Stimulated activated CD8-positive, alpha-beta memory T cell treated with anti-CD3 and anti-CD28 coated beads, Interleukin-15, amount 100 ng/mL, for 24 hours (primary cell): ENCODE measurements at regions not wholly inside any gene's neighbourhood (a gene's known extent, or its start where the extent isn't known, plus 50 kb on each side); places are given as distances from the start of the nearest gene placed in this dataset.

Experiments used
- DNase-seq: peaks from one replicate; pipeline ENCODE4 v3.0.0-alpha.2; 2020; ENCODE audit warnings: low read depth

DNA sequence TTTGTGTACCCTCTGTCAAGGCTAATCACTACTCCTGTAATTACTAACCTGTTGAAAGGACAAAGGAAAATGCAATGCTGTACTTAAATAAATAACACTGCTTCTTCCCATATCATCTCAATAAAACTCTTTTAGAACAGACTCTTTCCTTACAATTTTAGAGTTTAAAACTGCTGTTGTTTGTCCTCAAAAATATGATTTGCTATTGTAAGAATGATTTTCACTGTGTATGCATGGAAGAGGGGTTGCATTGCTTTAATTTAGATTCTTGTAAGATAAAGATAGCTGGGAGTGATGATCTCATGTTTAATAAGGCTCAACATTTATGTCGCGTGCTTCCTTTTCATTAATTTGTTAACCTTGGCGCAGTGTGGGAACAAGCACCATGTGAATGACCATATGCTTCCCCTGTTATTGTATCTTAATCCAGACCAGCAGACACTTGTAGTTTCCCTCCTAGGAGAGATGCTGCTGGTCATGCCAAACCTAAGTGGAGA is 89.8 kb upstream of the ATXN1 start:
- no peak for DNase-seq

DNA sequence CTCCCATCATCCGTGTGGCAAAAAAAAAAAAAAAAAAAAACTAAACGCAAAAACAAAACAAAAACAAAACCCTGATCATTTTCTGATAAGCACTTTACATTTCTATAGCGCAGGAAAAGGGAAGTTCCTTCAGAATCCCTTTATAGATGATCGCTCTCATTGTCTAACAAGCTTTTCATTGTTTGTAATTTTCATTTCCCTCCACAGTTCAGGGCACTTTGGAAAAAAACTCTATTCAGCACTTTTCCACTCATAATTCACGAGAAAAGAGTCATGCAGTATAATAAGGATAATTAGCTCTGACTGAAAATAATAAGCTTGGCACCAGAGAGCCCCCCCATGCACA is 89.4 kb upstream of the ATXN1 start:
- no peak for DNase-seq

DNA sequence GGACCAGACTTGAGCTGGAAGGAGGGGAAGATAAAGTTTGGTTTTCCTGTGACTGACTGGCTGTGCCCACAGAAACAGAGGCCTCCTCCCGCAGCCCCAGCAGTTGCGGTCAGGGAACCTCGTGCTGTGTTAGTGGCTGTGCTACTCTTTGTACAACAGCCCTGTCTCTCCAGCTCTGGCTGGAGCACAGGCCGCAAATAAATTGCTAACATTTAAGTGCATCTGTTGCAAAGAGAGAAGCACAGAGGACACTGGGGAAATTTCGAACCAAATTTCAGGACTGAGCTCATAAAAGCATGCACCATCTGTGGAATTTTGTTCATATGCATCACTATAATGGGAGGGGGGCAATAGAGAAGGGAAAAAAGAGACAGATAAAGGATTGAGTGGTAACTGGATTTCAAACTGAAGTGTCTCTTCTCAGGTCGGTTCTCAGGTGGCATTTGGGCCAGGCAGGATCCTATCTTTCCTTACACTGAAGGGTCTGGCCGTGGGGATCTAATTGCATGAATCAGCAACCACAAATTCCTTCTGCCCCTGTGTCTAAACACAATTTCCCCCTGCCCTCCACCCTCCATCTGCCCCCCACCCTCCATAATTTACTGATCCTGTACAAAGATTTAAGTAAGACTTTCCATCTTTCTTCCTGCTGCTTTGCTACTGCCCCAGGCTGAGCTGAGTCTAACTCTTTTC is 88.9 kb upstream of the ATXN1 start:
- DNase-seq: no peak

DNA sequence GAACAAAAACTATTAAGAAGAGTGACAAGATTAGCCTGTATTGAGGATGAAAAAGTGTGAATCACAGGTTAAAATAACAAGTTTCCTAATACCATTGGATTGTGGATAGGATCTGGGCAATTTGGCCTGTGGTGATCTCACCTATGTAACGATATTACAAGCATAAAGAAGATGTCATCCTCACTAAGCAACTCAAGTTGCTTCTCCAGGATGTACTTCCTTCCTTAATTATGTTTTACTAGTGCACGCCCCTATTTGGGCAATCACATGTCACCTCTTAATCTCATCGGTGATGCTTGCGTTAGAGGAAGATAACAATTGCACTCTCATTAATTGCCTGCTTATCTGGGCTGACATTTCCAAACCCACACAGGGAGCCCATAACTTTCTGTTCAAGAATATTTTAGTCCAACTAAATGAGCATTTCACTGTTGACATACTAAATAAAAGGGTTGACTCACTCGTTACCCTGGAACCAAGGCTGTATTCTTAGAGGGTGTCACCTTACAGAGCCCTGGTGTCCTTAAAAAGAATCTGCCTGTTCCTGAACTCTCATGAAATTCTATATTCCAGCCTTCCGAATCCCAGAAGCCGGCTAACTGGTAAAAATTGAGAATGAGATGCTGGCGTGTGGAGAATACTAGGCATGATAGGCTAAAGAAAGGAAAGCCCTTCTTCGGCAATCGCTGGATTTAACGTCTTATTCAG is 88.2 kb upstream of the ATXN1 start:
- no peak for DNase-seq

DNA sequence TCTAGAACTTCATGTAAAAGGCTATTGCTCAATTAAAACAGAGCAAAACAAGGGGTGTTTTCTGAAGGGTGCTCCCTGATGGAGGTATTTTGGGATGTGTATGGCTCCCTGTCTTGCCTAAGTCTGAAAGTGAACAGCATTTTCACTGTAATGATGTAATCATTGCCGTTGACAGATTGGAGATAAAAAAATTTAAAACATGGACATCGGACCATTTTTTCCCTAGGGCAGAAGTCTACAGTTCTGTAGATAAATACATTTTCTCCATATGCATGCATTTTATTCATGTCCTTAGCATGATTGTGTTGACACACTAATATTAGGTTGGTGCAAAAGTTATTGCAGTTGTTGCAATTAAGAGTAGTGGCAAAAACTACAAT is 85.1 kb upstream of the ATXN1 start:
- no peak for DNase-seq

DNA sequence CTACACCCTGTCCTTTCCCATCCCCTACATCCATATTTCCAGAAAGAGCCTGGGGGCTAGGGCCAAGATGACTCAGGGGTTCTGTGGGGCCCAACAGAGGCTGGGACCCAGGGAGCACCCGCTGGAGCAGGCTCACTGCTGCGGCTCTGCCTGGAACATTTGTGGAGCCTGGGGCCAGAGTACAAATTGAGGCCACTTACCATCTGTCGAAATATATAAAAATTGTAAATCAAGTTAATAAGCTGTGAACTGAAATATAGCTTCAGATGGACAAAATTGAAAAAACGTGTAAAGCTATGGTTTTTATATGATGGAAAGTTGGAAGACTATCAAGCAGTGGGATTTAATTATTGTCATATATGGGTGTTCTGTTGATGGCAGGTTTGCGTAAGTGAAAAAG is 82.9 kb upstream of the ATXN1 start:
- no peak for DNase-seq

DNA sequence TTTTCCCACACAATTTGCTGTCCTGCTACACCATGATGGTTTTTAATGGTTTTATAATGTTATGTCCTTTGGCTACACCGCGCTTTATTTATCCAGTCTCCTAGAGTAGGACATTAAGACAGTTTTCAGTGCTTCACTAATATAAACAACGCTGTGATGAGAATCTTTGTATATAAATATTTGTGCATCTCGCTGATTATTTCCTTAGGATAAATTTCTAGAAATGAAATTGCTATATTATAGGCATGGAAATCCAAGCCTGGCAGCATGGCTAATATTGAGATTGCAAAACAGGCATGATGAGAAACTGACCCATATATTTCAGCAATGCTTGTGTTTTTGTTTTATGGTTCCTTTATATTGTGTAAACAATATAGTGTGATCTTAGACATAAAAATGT is 81.4 kb upstream of the ATXN1 start:
- DNase-seq: no peak

DNA sequence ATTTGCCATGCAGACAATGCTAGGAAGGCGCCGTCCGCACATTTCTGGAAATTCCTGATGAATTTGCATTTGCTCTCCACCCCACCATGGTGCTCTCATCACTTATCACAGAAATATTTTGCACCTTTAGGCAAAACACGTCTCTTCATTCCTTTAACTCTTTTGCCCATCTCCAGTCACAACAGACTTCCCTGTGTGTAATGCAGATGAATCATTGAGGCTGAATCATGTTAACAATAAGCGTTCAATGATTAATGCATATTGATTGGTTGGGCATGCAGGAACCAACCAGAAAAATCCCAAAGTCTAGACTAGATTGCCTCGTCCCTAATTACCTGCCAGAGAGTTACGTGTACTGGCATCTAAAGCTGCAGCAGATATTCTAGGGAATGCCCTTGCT is 80.0 kb upstream of the ATXN1 start:
- no peak for DNase-seq

DNA sequence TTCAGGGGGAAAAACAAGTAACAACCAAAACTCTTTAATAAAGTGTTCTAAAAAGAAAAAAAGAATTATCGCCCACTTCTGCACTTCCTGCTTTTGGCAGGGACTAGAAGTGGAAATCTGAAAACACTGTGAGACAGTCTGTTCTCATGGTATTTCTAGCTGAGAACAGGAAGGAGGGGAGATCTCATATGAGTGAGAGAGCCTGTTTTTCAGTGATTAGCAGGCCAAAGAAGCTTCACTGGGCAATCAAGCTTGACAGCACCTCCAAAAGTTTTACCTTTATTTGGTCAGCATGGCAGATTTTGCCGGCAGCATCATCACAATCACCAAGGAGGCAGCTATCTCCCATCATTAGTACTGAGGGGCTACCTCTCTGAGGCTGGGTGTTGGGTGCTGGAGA is 79.5 kb upstream of the ATXN1 start:
- DNase-seq: no peak

DNA sequence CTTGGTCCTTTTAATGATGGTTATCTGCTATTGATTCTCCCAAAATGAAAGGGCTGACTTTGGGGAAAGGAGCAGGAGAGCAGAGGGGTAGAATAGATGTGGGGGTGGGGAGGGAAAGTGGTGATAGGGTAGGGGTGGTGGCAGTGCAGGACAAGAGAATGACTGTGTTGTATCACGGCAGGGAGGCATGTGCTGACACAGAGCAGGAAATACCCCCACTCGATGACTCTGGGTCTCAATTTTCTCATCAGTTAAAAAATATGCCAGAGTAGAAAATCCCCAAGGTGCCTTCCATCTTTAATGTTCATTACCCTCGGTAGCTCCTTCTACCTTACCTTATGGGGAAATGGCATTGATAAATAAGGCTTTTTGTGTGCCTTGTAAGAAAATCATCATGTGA is 79.0 kb upstream of the ATXN1 start:
- no peak for DNase-seq

DNA sequence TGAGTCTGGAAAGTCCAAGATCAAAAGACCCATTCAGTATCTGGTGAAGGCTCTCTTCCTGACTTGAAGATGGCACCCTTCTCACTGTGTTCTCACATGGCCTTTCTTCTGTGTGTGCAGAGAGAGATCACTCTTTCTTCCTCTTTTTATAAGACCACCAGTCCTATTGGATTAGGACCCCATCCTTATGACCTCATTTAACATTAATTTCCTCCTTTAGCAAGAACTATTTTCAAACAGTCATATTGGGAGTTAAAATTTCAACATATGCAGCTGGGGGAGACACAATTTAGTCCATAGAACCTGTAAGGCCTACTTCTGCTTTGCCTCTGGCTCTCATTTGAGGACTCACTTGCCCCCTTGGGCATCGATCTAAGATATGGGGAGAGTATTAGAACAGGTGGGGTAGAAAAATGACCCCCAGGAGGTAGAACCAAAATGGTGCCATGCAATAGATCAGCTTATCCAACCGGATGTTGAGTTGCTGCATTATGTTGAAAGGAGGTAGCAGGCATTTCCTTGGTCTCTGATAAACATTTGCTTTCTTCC is 78.4 kb upstream of the ATXN1 start:
- DNase-seq: no peak

DNA sequence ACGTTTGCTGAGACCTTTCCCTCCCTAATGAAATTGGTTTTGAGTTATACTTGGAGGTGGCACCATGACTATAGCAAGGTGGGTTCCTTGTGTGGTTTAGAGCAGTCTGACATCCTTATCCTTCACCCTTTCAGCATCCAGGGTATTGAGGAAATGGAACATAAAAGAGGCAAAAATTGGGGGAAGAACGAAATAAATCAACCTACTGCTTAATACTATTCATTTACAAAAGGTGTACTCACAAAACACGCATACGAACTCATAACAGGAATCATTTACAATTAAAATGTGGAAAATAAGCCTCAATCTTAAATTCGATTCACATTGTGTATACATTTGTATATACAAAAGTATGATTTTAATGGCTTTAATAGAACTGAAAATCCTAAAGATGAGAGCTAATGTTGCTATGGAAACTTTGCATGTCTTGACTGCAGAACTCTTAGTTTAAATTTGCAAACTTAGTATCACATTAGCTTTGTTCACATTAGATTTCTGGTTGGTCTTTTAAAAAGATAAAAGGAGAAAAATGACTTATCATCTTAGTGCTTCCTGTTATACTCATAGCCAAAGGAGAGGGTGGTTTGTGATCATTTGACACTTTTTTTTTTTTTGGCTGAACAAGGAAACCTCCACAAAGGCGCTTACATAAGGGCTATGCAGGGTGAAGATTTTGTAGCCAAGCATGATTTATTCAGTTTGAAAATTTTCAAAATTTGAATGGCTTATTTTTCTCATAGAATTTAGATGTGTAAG is 76.1 kb upstream of the ATXN1 start:
- DNase-seq: no peak

DNA sequence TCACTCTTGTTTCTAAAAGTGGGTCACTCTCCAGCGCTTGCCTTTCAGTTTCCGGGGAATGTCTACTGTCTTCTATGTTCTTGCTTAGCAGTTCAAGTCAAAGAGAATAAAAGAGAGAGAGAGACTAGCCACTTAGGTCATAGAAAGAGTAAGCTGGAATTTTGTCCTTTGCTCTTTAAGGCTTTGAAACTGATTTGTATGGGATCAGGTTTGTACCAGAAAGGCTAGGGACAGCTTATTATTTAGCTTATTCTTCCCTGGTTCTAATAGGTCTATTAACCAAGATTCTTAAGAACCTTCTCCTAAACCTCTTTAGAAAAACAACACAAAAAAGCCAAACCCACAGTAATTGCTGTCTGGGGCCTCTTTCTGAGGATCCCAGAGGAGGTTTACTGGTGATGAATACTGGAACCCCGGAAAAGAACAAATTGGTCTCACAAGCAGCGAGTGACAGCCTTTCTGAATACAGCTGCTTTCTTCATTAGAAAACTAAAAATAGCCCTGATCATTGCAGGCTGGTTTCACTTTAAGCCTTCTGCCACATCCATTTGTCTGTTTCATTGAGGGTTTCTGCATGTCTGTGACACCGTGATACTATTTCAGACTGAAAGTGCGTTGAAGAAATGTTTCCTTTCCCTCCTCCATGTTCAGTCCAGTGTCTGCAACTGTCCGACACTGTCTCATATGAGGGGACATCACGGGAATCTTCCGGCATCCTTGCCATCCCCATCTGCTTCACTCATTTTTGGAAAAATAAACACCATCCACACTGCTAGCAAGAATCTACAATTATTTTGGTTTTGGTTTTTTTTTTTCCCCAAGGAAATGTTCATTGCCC is 75.1 kb upstream of the ATXN1 start:
- DNase-seq: no peak

DNA sequence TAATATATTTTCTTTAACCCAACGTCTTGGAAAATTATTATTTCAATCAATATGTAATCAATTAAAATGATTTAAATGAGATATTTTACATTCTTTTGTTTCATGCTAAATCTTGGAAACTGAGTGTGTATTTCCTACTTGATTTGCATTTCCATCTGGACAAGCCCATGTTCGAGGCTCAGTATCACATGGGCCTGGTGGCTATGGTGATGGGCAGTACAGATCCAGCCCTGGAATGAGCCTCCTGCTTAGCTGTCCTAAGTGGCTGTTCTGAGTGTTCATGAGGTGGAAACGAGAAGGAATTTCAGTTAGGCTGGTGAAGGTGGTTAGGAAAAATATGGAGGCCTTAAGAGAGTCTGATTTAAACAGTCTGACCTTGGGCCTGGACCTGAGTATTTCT is 73.0 kb upstream of the ATXN1 start:
- no peak for DNase-seq

DNA sequence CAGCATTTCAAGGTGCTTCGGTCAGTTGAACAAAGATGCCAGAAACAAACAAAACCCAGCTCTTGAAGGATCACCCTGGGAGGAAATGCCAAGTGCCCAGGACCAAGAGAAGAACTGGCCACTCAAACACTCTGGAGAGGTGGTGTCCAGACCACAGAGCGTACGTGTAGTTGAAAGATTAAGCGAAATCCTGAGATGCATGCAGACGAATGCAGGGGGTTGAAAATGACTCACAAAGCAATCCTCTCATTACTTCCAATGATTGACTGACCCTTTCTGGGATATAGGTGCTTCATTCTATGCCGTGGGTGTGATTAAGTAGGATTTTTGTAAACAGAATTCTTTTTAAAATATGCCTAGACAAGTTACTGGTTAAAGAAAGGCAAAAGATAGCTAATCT is 71.5 kb upstream of the ATXN1 start:
- no peak for DNase-seq

DNA sequence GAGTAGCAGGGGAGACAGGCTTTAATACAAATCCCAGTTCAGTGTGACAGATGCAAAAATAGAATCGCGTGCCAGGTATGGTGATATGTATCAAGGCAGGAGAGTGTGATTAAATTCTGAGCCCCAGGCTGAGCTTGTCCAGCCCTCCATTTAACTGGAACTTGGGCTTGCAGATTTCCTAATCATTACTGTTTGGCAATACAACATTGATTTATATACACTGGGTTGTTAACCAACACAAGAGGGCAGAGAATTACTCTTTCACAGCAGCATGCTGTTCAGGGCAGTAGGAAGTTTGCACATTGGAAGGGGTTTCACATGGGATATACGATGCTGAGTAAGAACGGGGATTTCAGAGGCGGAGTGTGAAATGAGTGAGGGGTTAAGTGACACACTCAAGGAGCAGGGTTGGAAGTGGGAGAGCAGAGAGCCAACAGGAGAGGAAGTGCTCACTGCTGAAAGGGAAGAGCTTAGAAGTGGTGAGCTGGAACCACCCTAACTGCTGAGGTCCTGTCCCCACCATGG is 70.8 kb upstream of the ATXN1 start:
- DNase-seq: no peak

DNA sequence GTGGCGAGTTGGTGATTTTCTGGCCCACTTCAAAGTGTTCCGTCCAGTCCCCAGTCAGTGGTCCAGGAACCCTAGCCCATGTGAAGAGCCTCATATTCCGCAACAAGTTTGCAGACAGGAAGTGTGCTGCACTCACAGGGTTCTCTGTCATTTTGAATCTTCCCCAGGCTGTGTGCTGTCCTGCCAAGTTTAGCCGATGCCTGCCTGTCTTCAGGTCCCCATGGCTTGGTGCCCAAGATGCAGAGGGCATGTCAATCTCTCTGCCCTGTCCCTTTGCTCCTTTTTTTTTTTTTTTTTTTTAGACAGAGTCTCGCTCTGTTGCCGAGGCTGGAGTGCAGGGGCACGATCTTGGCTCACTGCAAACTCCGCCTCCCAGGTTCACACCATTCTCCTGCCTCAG is 69.9 kb upstream of the ATXN1 start:
- DNase-seq: no peak

DNA sequence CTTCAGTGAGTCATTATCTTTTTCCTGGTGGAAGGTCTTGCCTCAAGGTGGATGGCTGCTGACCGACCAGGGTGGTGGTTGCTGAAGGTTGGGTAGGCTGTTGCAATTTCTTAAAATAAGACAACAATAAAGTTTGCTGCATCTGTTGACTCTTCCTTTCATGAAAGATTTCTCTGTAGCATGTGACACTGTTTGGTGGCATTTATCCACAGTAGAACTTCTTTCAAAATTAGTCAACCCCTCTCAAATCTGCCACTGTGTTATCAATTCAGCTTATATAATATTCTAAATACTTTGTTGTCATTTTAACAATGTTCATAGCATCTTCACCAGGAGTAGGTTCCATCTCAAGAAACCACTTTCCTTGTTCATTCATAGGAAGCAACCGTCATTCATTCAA is 66.8 kb upstream of the ATXN1 start:
- DNase-seq: no peak

DNA sequence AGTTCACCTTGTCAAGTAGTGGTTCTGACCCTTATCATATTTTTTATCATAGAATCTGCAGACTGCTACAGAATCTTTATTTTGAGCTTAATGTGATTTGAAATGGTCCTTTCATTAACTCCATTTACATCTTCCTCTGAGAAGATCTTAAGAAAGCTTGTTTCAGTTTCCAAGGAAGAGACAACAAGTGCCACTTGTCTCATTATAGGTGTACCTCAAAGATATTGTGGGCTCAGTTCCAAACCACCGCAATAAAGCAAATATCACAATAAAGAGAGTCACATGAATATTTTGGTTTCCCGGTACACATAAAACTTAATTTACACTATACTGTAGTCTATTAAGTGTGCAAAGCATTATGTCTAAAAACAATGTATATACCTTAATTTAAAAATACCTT is 66.4 kb upstream of the ATXN1 start:
- DNase-seq: no peak

DNA sequence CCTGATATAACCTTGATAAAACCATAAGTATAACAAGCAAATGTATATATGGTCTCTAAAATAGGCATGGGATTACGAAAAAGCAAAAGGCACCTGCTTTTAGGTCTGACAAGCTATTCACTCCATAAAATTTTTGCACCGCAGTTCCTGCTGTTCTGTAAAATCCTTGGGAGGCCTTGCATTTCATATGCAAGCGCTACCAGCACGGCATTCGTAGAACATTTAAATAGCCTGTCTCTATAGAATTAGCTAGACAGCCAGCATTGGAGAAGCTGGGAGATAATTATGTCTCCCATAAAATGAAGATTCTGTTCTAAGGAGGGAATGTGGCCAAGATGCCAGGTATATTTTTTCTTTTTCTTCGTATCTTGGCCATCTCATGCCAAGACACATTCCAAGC is 64.5 kb upstream of the ATXN1 start:
- DNase-seq: no peak

DNA sequence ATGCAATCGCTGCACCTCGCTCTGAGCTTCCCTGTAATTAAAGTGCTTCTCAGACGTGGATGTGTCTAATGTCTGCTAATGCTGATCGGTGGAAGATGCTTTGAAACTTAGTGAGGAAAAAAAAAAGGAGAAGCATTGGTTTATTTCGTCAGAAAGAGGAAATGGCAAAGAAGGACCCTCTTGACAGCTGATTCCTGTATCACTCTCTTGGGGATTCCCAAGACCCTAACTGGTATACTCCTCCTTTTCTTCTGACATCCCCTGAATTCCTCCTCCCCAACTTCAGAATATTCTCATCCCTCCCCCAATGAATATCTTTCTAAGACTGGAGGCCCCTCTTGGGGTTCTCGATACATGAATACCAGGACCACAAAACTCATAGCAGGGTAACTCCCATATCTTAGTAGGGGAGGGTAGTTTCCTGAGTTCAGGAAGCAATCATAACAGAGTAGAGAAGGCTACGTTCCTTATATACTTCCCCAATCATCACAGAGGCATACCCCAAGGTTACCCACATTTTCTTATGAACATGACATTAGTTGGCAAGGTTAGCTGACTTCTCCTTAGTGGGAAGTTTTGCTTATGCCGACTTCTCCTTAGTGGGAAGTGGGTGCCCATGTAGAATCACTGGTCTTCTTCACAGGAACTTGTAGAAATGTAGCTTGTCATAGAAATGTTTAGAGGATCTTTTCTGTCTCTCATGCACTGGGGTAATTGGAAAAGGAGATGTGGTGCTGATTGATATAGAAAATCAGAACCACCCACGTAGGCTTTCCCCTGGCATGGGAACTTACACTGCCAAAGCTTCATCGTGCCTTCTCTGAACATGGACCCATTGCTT is 63.8 kb upstream of the ATXN1 start:
- no peak for DNase-seq
